Stimulated activated naive CD8-positive, alpha-beta T cell treated with anti-CD3 and anti-CD28 coated beads, Interleukin-15, Interleukin-2, amounts not matched to agents 100 ng/mL and 50 ng/mL, for 24 hours (primary cell): ENCODE measurements at regions not wholly inside any gene's neighbourhood (a gene's known extent, or its start where the extent isn't known, plus 50 kb on each side); places are given as distances from the start of the nearest gene placed in this dataset.
A peak's percentile ranks its signal among the peaks of the same experiment; 100 is the strongest.

Experiments used
- H3K27ac Mint-ChIP-seq: one replicate; pipeline ENCODE4 v1.8.0; 2021; ENCODE audit warnings: mild to moderate bottlenecking, mixed read lengths
- H3K27me3 Mint-ChIP-seq: one replicate; pipeline ENCODE4 v1.8.0; 2021; ENCODE audit warnings: mixed read lengths
- H3K36me3 Mint-ChIP-seq: one replicate; pipeline ENCODE4 v1.8.0; 2021; ENCODE audit warnings: low read depth, mixed read lengths
- H3K4me1 Mint-ChIP-seq: one replicate; pipeline ENCODE4 v1.8.0; 2021; ENCODE audit warnings: low read depth, mixed read lengths
- H3K4me3 Mint-ChIP-seq: one replicate; pipeline ENCODE4 v1.8.0; 2021; ENCODE audit warnings: mild to moderate bottlenecking, mixed read lengths
- H3K9me3 Mint-ChIP-seq: one replicate; pipeline ENCODE4 v1.8.0; 2021; ENCODE audit warnings: mixed read lengths

- Mint-ChIP-seq H3K9me3 (no peaks in the 10 kb centered on the region), H3K36me3 (no peaks in the 10 kb centered on the region), H3K4me1 (no peaks in the 10 kb centered on the region), H3K4me3 (no peak overlapping the region), H3K27me3 (peaks cover 50% of the 10 kb centered on the region), H3K27ac (no peak overlapping the region)
Observed at GRCh38 chr10:4748491-4749270, 77.3 kb upstream of the AKR1E2 start.

- H3K27ac Mint-ChIP-seq = no peak overlapping the region
Observed at GRCh38 chr10:4742217-4742616, 83.8 kb upstream of the AKR1E2 start.

GRCh38 chr10:4740471-4740870 lies 85.5 kb upstream of the AKR1E2 start:
- no peaks in the 10 kb centered on the region for H3K4me1 Mint-ChIP-seq
- no peak overlapping the region for H3K4me3 Mint-ChIP-seq
- H3K27ac Mint-ChIP-seq = no peak overlapping the region
- peaks cover 36% of the 10 kb centered on the region for H3K27me3 Mint-ChIP-seq
- H3K36me3 Mint-ChIP-seq = no peaks in the 10 kb centered on the region
- no peaks in the 10 kb centered on the region for H3K9me3 Mint-ChIP-seq

More at GRCh38 chr10:4742217-4742616, 83.8 kb upstream of the AKR1E2 start:
- Mint-ChIP-seq H3K27me3 (peaks cover 44% of the 10 kb centered on the region), H3K4me1 (no peaks in the 10 kb centered on the region), H3K4me3 (no peak overlapping the region), H3K36me3 (no peaks in the 10 kb centered on the region), H3K9me3 (no peaks in the 10 kb centered on the region)

GRCh38 chr10:4736608-4737007 lies 89.4 kb upstream of the AKR1E2 start:
- H3K27ac Mint-ChIP-seq = no peak overlapping the region
- H3K36me3 Mint-ChIP-seq = no peaks in the 10 kb centered on the region
- H3K4me1 Mint-ChIP-seq = peaks cover 4% of the 10 kb centered on the region
- H3K9me3 Mint-ChIP-seq = no peaks in the 10 kb centered on the region
- H3K4me3 Mint-ChIP-seq = no peak overlapping the region
- peaks cover 25% of the 10 kb centered on the region for H3K27me3 Mint-ChIP-seq

GRCh38 chr10:4736183-4736582 lies 89.8 kb upstream of the AKR1E2 start:
- Mint-ChIP-seq H3K36me3 (no peaks in the 10 kb centered on the region), H3K9me3 (no peaks in the 10 kb centered on the region), H3K27me3 (peaks cover 25% of the 10 kb centered on the region), H3K27ac (no peak overlapping the region), H3K4me1 (peaks cover 4% of the 10 kb centered on the region), H3K4me3 (no peak overlapping the region)

- H3K4me3 Mint-ChIP-seq = no peak overlapping the region
- H3K27ac Mint-ChIP-seq = no peak overlapping the region
- H3K4me1 Mint-ChIP-seq = peaks cover 4% of the 10 kb centered on the region
- H3K9me3 Mint-ChIP-seq = no peaks in the 10 kb centered on the region
- H3K36me3 Mint-ChIP-seq = no peaks in the 10 kb centered on the region
- peaks cover 14% of the 10 kb centered on the region for H3K27me3 Mint-ChIP-seq
Observed at GRCh38 chr10:4733843-4734224, 92.2 kb upstream of the AKR1E2 start.

- H3K4me1 Mint-ChIP-seq = peaks cover 4% of the 10 kb centered on the region
- H3K27me3 Mint-ChIP-seq = peaks cover 10% of the 10 kb centered on the region
- no peak overlapping the region for H3K4me3 Mint-ChIP-seq
- peak overlapping the region; percentile 31 for H3K27ac Mint-ChIP-seq
- H3K36me3 Mint-ChIP-seq = no peaks in the 10 kb centered on the region
- no peaks in the 10 kb centered on the region for H3K9me3 Mint-ChIP-seq
Observed at GRCh38 chr10:4733150-4733842, 92.7 kb upstream of the AKR1E2 start.

- Mint-ChIP-seq H3K27me3 (peaks cover 13% of the 10 kb centered on the region), H3K36me3 (no peaks in the 10 kb centered on the region), H3K27ac (no peak overlapping the region), H3K4me1 (peaks cover 14% of the 10 kb centered on the region), H3K4me3 (no peak overlapping the region), H3K9me3 (no peaks in the 10 kb centered on the region)
Observed at GRCh38 chr10:4730998-4731397, 95.0 kb upstream of the AKR1E2 start.

GRCh38 chr10:4725917-4726606 lies 99.9 kb upstream of the AKR1E2 start:
- Mint-ChIP-seq H3K27ac (peak overlapping the region; percentile 3), H3K36me3 (no peaks in the 10 kb centered on the region), H3K4me3 (no peak overlapping the region), H3K27me3 (peaks cover 6% of the 10 kb centered on the region), H3K9me3 (no peaks in the 10 kb centered on the region), H3K4me1 (peaks cover 15% of the 10 kb centered on the region)

GRCh38 chr10:4723860-4724259 lies 102.1 kb upstream of the AKR1E2 start:
- Mint-ChIP-seq H3K27ac (no peak overlapping the region), H3K4me3 (no peak overlapping the region), H3K4me1 (peaks cover 15% of the 10 kb centered on the region), H3K27me3 (peaks cover 6% of the 10 kb centered on the region), H3K9me3 (no peaks in the 10 kb centered on the region), H3K36me3 (no peaks in the 10 kb centered on the region)

GRCh38 chr10:4721999-4722753 lies 103.8 kb upstream of the AKR1E2 start:
- no peak overlapping the region for H3K4me3 Mint-ChIP-seq
- peaks cover 15% of the 10 kb centered on the region for H3K27me3 Mint-ChIP-seq
- H3K36me3 Mint-ChIP-seq = no peaks in the 10 kb centered on the region
- H3K4me1 Mint-ChIP-seq = peaks cover 8% of the 10 kb centered on the region
- H3K27ac Mint-ChIP-seq = no peak overlapping the region
- H3K9me3 Mint-ChIP-seq = no peaks in the 10 kb centered on the region

GRCh38 chr10:4720463-4720862 lies 105.5 kb upstream of the AKR1E2 start:
- no peaks in the 10 kb centered on the region for H3K36me3 Mint-ChIP-seq

GRCh38 chr10:4719671-4720070 lies 106.3 kb upstream of the AKR1E2 start:
- H3K4me3 Mint-ChIP-seq = no peak overlapping the region
- no peak overlapping the region for H3K27ac Mint-ChIP-seq
- peaks cover 24% of the 10 kb centered on the region for H3K27me3 Mint-ChIP-seq
- H3K4me1 Mint-ChIP-seq = no peaks in the 10 kb centered on the region
- no peaks in the 10 kb centered on the region for H3K36me3 Mint-ChIP-seq
- H3K9me3 Mint-ChIP-seq = no peaks in the 10 kb centered on the region

More at GRCh38 chr10:4720463-4720862, 105.5 kb upstream of the AKR1E2 start:
- peaks cover 18% of the 10 kb centered on the region for H3K27me3 Mint-ChIP-seq
- H3K27ac Mint-ChIP-seq = no peak overlapping the region
- no peaks in the 10 kb centered on the region for H3K4me1 Mint-ChIP-seq
- H3K4me3 Mint-ChIP-seq = no peak overlapping the region
- H3K9me3 Mint-ChIP-seq = no peaks in the 10 kb centered on the region

GRCh38 chr10:4719036-4719435 lies 107.0 kb upstream of the AKR1E2 start:
- Mint-ChIP-seq H3K36me3 (no peaks in the 10 kb centered on the region), H3K27me3 (peaks cover 24% of the 10 kb centered on the region), H3K4me1 (no peaks in the 10 kb centered on the region), H3K27ac (no peak overlapping the region), H3K4me3 (no peak overlapping the region), H3K9me3 (no peaks in the 10 kb centered on the region)
